Erythroblast (primary cell): ENCODE measurements at regions not wholly inside any gene's neighbourhood (a gene's known extent, or its start where the extent isn't known, plus 50 kb on each side); places are given as distances from the start of the nearest gene placed in this dataset.
"Not testable (repeated sequence)": the region's sequence is repeated elsewhere in the genome, so short reads cannot be mapped to it uniquely, and the experiment has no call there.

ENCODE experiments used
- GATA1 ChIP-seq: IDR thresholded peaks from 2 replicates; pipeline ENCODE4 v1.6.1; 2011; ENCODE audit warnings: low read depth, mild to moderate bottlenecking, control low read depth, low read length, moderate library complexity
- POLR2A ChIP-seq: IDR thresholded peaks from 2 replicates; pipeline ENCODE4 v1.6.1; 2011; ENCODE audit warnings: mild to moderate bottlenecking, low read length

- not testable (repeated sequence) for TF ChIP-seq POLR2A, GATA1
These were observed 179.7 kb upstream of the ZNF469 start for GRCh38 chr16:88202856-88203681.
